Skeletal muscle satellite cell (primary cell): ENCODE measurements at regions not wholly inside any gene's neighbourhood (a gene's known extent, or its start where the extent isn't known, plus 50 kb on each side); places are given as distances from the start of the nearest gene placed in this dataset.

ENCODE experiments used
- H3K27me3 ChIP-seq: 2 replicates; pipeline ENCODE4 v1.7.0; 2013; ENCODE audit warnings: low read length; ENCODE audit not compliant: control insufficient read depth, insufficient read depth
- H3K36me3 ChIP-seq: 2 replicates; pipeline ENCODE4 v1.7.0; 2013; ENCODE audit warnings: mild to moderate bottlenecking, control low read depth, low read length; ENCODE audit not compliant: insufficient read depth
- H3K4me1 ChIP-seq: 2 replicates; pipeline ENCODE4 v1.7.0; 2013; ENCODE audit warnings: low read length; ENCODE audit not compliant: control insufficient read depth, insufficient read depth
- H3K4me2 ChIP-seq: 2 replicates; pipeline ENCODE4 v1.7.0; 2013; ENCODE audit warnings: mild to moderate bottlenecking, low read length
- H3K4me3 ChIP-seq: 2 replicates; pipeline ENCODE4 v1.7.0; 2013; ENCODE audit warnings: low read length
- H3K9ac ChIP-seq: 2 replicates; pipeline ENCODE4 v1.7.0; 2013; ENCODE audit warnings: mild to moderate bottlenecking, low read depth, low read length, moderate library complexity
- H3K9me3 ChIP-seq: replicated peaks from 2 replicates; pipeline ENCODE4 v1.7.0; 2013; ENCODE audit warnings: mild to moderate bottlenecking, control low read depth, low read length

DNA sequence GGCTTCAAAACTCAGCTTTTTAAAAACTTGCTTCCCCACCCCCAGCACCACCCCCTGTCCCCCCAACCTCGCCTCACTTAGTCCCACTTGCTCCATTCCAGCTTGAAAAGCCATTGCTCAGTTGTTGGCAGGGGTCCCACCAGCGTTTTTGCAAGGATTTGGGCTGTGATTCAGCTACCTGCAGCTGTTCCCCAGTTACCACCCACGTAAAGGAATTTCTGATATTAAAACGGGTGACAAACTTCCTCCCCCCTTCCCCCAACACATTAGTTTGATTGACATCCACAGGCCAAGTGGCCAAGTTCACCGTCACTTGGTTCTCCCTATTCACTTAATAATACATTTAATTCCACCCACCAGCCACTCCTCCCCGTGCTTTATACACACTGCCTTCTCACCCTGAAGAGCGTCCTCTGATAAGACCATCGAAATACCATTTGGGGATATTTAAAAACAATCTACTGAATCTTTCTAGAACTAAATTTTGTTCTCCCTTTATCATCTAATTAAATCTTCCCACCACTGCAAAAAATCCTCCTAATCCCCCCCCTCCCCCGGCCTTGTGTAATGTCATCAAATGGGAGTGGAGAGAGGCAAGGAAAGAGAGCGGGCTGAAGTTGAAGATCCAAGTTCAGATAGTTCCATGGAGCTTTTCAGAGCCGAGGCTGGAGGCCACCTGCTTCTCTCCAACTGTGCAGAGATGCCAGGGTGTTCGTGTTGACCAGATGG is 55.1 kb downstream of the SOX9 start:
- no peak overlapping the region for H3K4me3 ChIP-seq

DNA sequence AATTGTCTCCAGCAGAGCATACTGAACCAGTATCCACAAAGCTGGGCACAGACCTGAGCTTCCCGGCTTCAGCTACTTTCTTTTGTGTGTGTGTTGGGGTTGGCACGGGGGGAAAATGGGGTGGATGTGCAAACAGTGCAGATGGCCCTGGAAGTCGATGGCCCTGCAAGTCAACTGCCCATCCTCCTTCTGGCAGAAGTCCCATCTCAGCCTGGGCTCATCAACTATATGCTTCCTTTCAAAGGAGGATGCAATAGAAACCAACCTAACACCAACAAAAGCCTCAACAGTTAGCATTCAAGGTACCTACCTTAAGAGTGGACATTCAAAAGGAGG is 55.7 kb downstream of the SOX9 start:
- H3K27me3 ChIP-seq = peaks cover 5% of the 10 kb centered on the region
- H3K9me3 ChIP-seq = no peaks in the 10 kb centered on the region
- peaks cover 23% of the 10 kb centered on the region for H3K4me1 ChIP-seq
- no peak overlapping the region for H3K4me2 ChIP-seq
- H3K4me3 ChIP-seq = no peak overlapping the region
- H3K36me3 ChIP-seq = no peaks in the 10 kb centered on the region
- H3K9ac ChIP-seq = no peak overlapping the region

More for the DNA sequence above, 55.1 kb downstream of the SOX9 start:
- no peaks in the 10 kb centered on the region for H3K9me3 ChIP-seq
- H3K36me3 ChIP-seq = no peaks in the 10 kb centered on the region
- H3K9ac ChIP-seq = no peak overlapping the region
- H3K4me1 ChIP-seq = peaks cover 23% of the 10 kb centered on the region
- H3K4me2 ChIP-seq = no peak overlapping the region
- peaks cover 4% of the 10 kb centered on the region for H3K27me3 ChIP-seq

DNA sequence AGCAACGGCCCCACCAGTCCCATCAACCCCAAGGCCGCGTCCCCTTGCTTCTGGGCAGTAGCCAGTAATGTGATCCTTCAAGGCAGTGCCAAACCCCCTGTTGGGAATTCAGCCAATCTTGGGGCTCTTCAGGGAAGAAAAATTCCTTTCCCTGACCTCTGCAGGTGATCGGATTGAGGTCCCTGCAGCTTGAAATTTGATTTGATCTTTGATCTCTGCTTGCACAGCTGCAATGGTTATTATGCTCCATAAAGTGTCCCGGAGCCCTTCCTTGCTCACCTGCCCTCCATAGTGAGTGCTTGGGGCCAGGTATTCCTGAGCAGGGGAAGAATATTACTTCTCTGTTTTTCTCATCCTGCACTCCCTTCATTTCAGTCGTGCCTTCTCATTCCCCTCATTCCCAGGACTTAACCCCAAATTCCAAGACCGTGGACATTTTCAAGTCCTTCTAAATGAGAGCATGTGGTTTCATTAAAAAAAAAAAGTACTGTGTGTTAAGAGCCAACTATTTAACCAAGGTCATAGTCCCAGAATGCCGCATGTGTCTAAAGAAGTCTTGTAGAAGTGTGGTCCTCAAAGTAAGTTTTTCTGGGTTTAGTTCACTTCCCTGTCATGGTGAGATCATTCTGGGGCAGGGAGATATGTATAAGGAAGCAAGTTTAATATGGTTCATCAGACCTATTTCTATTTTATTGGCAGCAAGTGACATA is 56.3 kb downstream of the SOX9 start:
- Histone ChIP-seq H3K9me3 (no peaks in the 10 kb centered on the region), H3K27me3 (peaks cover 5% of the 10 kb centered on the region), H3K36me3 (no peaks in the 10 kb centered on the region), H3K4me3 (no peak overlapping the region), H3K4me1 (peaks cover 23% of the 10 kb centered on the region), H3K4me2 (no peak overlapping the region), H3K9ac (no peak overlapping the region)

DNA sequence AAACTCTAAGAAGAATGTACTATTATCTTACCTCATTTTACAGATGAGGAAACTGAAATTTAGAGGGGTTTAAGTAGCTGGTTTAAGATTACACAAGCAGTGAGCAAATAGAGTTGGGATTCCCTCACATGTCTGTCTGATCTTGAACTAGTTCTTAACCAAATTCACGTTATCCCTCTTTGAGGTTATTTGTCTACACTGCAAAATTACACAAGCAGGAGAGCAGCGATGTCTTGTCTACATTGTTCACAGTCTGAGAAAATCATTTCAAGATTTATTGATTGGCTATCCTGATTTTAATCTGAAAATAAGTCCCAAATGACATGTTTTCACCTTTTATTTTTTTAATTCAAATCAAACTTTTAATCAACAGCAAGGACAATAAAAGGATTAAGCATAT is 56.9 kb downstream of the SOX9 start:
- H3K36me3 ChIP-seq = no peaks in the 10 kb centered on the region
- H3K4me1 ChIP-seq = peaks cover 23% of the 10 kb centered on the region
- no peak overlapping the region for H3K4me2 ChIP-seq
- H3K9ac ChIP-seq = no peak overlapping the region
- H3K27me3 ChIP-seq = peaks cover 5% of the 10 kb centered on the region
- H3K9me3 ChIP-seq = no peaks in the 10 kb centered on the region
- no peak overlapping the region for H3K4me3 ChIP-seq

DNA sequence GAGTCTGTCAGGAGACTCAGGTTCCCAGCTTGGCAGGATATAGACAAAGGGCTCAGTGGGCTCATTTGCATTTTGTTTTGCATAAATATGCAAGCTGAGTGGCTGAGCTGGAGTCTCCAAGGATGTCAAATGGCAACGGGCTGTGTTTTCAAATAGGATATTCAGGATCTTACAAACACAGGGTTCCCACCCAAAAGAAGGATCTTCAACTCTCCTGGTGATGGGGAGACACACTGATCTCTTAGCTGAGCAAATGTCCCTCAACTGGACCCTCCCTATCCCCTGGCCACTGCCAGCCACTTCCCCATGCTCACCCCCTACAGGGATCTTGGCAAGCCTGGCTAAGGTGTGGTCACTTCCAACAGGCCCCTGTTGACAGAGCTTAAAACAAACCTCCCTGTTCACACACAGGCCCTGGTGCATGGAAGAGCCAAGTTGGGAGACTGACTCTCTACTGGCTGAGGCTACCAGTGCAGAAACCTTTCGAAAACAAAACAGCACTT is 61.6 kb downstream of the SOX9 start:
- peaks cover 3% of the 10 kb centered on the region for H3K4me1 ChIP-seq
- H3K4me3 ChIP-seq = no peak overlapping the region
- H3K4me2 ChIP-seq = no peak overlapping the region
- no peaks in the 10 kb centered on the region for H3K36me3 ChIP-seq
- H3K9ac ChIP-seq = no peak overlapping the region
- peaks cover 14% of the 10 kb centered on the region for H3K27me3 ChIP-seq
- no peaks in the 10 kb centered on the region for H3K9me3 ChIP-seq

DNA sequence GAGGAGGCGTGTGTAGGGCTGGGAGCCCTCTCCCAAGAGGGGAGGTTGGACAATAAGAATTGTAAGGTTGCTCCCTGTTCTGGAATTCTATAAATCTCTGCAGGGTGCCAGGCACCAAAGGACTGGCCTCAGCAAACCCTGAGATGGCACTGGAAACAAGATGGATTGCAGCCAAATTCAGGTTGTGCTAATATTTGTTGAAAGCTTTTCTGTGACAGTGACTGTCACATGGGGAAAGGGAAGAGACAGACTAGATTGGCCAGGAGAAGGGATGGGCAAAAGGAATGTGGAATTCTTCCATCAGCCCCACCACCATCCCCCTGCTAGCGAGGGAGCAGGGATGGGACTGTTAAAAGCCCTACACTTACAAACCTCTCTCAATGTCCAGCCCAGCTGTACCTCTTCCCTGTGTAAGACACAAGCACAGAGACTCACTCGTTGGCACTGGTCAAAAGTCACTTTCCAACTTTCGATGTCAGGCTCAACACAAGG is 62.4 kb downstream of the SOX9 start:
- Histone ChIP-seq H3K4me1 (peaks cover 7% of the 10 kb centered on the region), H3K9me3 (no peaks in the 10 kb centered on the region), H3K9ac (no peak overlapping the region), H3K4me2 (no peak overlapping the region), H3K27me3 (peaks cover 15% of the 10 kb centered on the region), H3K36me3 (no peaks in the 10 kb centered on the region), H3K4me3 (no peak overlapping the region)

DNA sequence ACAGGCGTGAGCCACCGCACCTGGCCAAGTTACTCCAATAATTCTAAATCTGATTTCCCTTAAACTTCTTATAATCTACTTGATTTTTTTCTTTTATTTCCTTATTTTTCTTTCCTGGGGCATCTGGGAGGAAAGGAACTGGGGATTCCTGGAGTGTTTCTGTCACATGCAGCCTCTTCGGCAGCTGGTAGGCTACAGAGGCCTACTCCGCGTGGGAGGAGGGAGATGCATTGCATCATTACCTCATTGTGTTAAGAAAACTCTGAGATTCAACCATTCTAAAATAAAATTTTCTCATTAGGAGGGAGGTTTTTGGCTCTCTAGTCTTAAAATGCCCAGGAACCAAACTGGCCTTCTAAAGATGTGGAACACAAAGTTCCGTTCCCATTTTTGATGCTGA is 64.0 kb downstream of the SOX9 start:
- Histone ChIP-seq H3K4me3 (no peak overlapping the region), H3K4me1 (peaks cover 7% of the 10 kb centered on the region), H3K27me3 (peaks cover 15% of the 10 kb centered on the region), H3K36me3 (no peaks in the 10 kb centered on the region), H3K9me3 (no peaks in the 10 kb centered on the region), H3K4me2 (no peak overlapping the region), H3K9ac (no peak overlapping the region)

DNA sequence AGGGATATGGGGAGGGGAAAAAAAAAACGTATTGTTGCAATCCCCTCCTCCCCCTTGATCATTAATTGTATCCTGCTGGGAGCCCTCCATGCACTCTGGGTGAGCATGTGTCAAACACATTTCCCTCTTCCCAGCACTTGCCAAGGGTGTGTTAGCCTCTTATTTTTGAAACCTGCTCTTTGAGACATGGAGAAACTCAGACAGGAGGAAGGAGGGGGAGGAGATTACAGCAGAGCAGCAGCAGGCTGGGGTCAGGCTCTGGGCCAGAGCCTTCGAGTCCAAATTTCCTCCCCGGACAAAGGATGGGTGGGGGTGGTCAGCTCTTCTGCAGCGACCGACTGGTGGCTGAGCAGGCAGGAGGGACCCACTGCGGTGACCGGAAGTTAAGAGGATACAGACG is 64.7 kb downstream of the SOX9 start:
- Histone ChIP-seq H3K4me1 (peaks cover 7% of the 10 kb centered on the region), H3K4me2 (no peak overlapping the region), H3K9ac (no peak overlapping the region), H3K27me3 (peaks cover 15% of the 10 kb centered on the region), H3K9me3 (no peaks in the 10 kb centered on the region), H3K4me3 (no peak overlapping the region), H3K36me3 (no peaks in the 10 kb centered on the region)

DNA sequence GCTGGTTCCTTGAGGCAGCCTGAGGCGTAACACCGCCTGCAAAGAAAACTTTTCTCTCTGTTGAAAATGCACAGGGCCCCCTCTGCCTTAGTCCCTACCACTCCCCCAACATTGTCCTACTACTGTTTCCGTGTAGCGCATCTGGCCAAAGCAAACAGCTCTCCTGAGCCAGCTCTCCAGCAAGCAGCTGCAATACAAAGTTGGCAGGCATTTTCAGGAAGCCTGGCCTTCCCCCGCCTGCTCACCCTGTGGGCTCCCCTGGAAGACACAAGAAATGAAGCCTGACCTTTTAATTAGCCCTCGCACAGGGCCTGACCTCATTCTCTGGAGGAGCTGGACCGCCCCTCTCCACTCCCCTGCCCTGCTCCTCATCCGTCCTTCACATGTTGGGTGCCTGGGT is 66.7 kb downstream of the SOX9 start:
- H3K27me3 ChIP-seq = peaks cover 11% of the 10 kb centered on the region
- H3K9ac ChIP-seq = no peak overlapping the region
- no peaks in the 10 kb centered on the region for H3K36me3 ChIP-seq
- H3K4me1 ChIP-seq = peaks cover 14% of the 10 kb centered on the region
- H3K9me3 ChIP-seq = no peaks in the 10 kb centered on the region
- H3K4me3 ChIP-seq = no peak overlapping the region
- H3K4me2 ChIP-seq = no peak overlapping the region

DNA sequence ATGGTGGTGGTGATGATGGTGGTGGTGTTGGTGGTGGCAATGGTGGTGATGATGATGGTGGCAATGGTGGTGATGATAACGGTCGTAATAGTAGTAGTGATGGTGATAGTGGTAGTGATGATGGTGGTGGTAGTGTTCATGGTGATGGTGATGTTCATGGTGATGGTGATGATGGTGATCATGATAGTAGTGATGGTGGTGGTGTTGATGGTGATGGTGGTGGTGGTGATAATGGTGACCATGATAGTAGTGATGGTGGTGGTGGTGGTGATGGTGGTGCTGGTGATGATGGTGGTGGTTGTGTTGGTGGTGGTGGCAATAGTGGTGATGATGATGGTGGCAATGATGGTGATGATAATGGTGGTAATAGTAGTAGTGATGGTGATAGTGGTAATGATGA is 68.0 kb downstream of the SOX9 start:
- H3K36me3 ChIP-seq = no peaks in the 10 kb centered on the region
- no peaks in the 10 kb centered on the region for H3K9me3 ChIP-seq
- no peak overlapping the region for H3K9ac ChIP-seq
- peaks cover 27% of the 10 kb centered on the region for H3K4me1 ChIP-seq
- H3K4me2 ChIP-seq = no peak overlapping the region
- peaks cover 11% of the 10 kb centered on the region for H3K27me3 ChIP-seq
- no peak overlapping the region for H3K4me3 ChIP-seq

DNA sequence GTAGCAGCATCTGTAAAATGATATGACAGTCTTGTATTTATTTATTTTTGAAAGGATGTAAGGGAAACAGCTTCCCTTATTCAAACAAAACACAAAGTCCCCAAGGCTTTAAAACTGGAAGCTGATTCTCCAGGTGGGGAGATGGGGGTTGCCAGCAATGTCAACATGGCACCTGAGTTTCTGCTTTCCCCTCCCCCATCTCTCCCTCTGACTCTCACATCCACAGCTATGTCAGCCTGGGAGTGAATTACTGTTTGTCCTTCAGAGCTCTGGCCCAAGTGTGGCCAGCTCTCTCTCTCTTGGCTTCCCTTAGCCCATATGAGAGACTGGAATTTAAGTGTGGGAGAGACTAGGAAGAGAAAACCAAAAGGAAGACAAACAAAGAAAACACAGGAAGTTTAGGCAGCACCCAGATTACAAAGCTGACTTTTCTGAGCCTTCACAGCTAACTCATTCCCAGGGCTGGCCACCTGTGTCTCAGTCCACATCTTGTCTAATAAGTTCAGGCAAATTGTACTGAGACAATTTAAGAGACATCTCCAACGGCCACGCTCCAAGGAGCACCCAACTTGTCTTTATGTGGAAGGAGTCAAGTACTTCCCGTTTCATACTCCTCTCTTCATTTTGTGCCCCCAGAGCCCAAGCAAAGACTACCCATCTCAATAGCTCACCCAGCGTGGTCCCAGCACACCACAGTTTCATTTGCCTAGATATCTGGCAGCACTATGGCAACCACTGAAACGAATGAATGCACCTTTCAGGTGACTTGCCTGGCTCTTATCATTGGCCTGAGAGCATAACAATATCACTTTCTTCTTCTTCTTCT is 69.2 kb downstream of the SOX9 start:
- Histone ChIP-seq H3K4me3 (no peak overlapping the region), H3K9me3 (no peaks in the 10 kb centered on the region), H3K36me3 (no peaks in the 10 kb centered on the region), H3K4me1 (peaks cover 28% of the 10 kb centered on the region), H3K27me3 (peaks cover 11% of the 10 kb centered on the region), H3K4me2 (no peak overlapping the region), H3K9ac (no peak overlapping the region)
